AG04449 (cell line): ENCODE measurements at regions not wholly inside any gene's neighbourhood (a gene's known extent, or its start where the extent isn't known, plus 50 kb on each side); places are given as distances from the start of the nearest gene placed in this dataset.

Experiments
- CTCF ChIA-PET: fragments of 350-600 bp; formaldehyde crosslinking; extraction: SDS; loops from one replicate; lab custom pipeline; 2021; ENCODE audit warnings: antibody characterized with exemption; lab: Yijun Ruan, JAX
- POLR2A ChIA-PET: fragments of 400-600, 350-600 bp; formaldehyde crosslinking; extraction: SDS; loops from one replicate; lab custom pipeline; 2020; ENCODE audit warnings: antibody characterized with exemption, inconsistent platforms; lab: Yijun Ruan, JAX
- DNase-seq: peaks from one replicate; pipeline ENCODE4 v3.0.0-alpha.2; 2010; ENCODE audit warnings: low read depth, low spot score
- H3K4me3 ChIP-seq: 2 replicates; pipeline ENCODE4 v1.5.1; 2011; ENCODE audit warnings: low read depth, mild to moderate bottlenecking, control low read depth, low read length
- CTCF ChIP-seq: IDR thresholded peaks from one replicate; pipeline ENCODE4 v1.5.1; 2011; ENCODE audit warnings: mild to moderate bottlenecking, moderate library complexity, low read length, control low read depth, inconsistent platforms; ENCODE audit not compliant: insufficient read depth; ENCODE audit errors: missing control alignments

- TF ChIP-seq CTCF = no peak
- POLR2A ChIA-PET = no interaction called here
- H3K4me3 ChIP-seq = no peak overlapping the region
- no peak for DNase-seq
- CTCF ChIA-PET = no interaction called here
Observed at GRCh38 chr18:39795350-39795749, 2159.7 kb upstream of the PIK3C3 start.

DNA sequence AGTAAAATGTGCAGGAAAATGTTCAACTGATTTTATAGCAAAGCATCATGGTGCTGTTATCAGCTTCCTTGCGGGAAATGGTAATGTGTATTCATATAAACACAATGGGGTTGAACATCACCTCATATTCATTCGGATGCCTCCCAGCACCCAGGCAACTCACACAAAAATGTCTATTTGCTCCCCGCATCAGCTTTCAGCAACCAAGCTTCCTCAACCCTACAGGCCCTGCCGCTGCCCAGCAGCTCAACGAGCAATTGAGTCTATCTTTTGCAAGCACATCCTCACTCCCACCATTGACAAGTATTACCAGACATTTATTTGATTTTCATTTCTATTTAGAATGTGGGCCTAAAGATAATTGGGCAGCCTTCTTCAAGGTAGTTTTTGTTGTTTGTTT lies 2161.4 kb upstream of the PIK3C3 start:
- ChIA-PET POLR2A (no interaction called here), CTCF (no interaction called here)
- TF ChIP-seq CTCF = no peak
- H3K4me3 ChIP-seq = no peak overlapping the region
- no peak for DNase-seq

DNA sequence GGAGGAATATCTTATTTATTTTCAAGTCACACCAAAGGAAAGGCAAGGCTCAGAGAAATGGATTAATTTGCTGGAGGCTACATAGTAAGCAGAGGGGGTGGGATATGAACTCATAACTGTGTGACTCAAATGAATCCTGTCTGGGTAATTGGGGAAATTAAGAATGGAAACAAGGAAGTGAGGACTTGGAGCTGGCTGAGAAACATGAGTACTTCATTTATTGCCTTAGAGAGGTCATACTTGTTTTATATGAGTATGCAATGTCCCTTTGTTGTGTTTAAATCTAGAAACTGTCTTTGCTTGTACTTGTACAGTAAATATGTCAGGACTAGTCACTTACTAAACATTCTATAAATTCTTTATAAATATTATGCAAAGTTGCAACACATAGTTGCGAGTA lies 2166.7 kb upstream of the PIK3C3 start:
- no peak for TF ChIP-seq CTCF
- no peak for DNase-seq
- POLR2A ChIA-PET = no interaction called here

GRCh38 chr18:39786477-39786876 lies 2168.6 kb upstream of the PIK3C3 start:
- CTCF ChIA-PET = no interaction called here
- DNase-seq = no peak
- no peak for TF ChIP-seq CTCF
- H3K4me3 ChIP-seq = no peak overlapping the region
- POLR2A ChIA-PET = no interaction called here

More for the DNA sequence above, 2166.7 kb upstream of the PIK3C3 start:
- H3K4me3 ChIP-seq = no peak overlapping the region
- CTCF ChIA-PET = no interaction called here

DNA sequence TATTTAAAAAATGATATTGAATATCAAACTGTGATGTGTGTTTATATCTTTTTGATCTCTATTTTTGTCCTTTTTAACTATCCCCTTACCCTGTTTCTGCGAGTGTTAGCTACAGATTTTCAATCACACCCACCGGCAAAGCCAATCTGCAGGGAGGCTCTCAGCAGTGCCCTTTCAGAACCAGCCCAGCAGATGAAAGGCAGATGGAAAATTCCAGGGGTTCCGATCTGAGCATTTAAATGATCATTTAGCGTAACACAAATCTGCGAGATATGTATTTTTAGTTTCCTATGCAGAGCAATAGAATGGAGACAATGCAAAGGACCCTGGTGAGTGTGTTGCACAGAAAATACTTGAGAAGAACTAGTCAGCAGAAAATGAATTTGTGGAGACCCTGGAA lies 2170.5 kb upstream of the PIK3C3 start:
- no peak overlapping the region for H3K4me3 ChIP-seq
- ChIA-PET POLR2A (no interaction called here), CTCF (no interaction called here)
- no peak for TF ChIP-seq CTCF
- no peak for DNase-seq

DNA sequence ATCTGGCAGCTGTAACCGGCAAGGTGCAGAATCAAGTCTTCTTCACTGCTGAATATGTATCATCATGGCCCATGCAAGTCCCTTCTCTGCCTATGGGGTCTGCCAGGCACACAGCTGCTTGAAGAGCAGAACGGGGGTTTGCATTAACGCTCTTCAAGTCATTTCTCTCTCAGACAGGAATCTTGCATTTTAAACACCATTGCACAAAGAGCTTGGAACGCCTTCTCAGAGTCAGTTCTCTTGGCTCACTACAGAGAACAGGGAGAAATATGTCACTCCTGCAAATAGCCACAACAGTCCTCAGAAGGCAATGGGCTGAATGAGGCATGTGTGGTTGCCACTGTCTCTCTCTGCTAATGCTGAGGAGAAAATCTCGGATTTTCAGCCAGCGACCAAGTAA lies 2173.5 kb upstream of the PIK3C3 start:
- no peak for DNase-seq
- no peak for TF ChIP-seq CTCF
- POLR2A ChIA-PET = no interaction called here
- H3K4me3 ChIP-seq = no peak overlapping the region
- CTCF ChIA-PET = no interaction called here
